RWPE2 (cell line): ENCODE measurements at regions not wholly inside any gene's neighbourhood (a gene's known extent, or its start where the extent isn't known, plus 50 kb on each side); places are given as distances from the start of the nearest gene placed in this dataset.
"Not testable (repeated sequence)": the region's sequence is repeated elsewhere in the genome, so short reads cannot be mapped to it uniquely, and the experiment has no call there.

Source experiments
- ATAC-seq: fragments of 200-7000 bp; cut with Tn5 transposase; 3 replicates; pipeline ENCODE4 v1.9.1; 2021; ENCODE audit warnings: low read depth
- DNase-seq: peaks from one replicate; pipeline ENCODE4 v3.0.0-alpha.2; 2020; ENCODE audit warnings: low spot score
- H3K27ac ChIP-seq: fragments of 450-650 bp; 2 replicates; pipeline ENCODE4 v1.5.1; 2017; ENCODE audit warnings: mild to moderate bottlenecking; ENCODE audit not compliant: poor library complexity, severe bottlenecking
- H3K27me3 ChIP-seq: fragments of 250-450 bp; sonication (Bioruptor Pico); 2 replicates; pipeline ENCODE4 v1.5.1; 2021; ENCODE audit warnings: mild to moderate bottlenecking, moderate library complexity; ENCODE audit not compliant: insufficient read depth, poor library complexity, severe bottlenecking
- H3K36me3 ChIP-seq: fragments of 250-450 bp; sonication (Bioruptor Pico); 2 replicates; pipeline ENCODE4 v1.5.1; 2020; ENCODE audit warnings: low read depth, mild to moderate bottlenecking, moderate library complexity
- H3K4me1 ChIP-seq: fragments of 250-450 bp; sonication (Bioruptor Pico); 2 replicates; pipeline ENCODE4 v1.5.1; 2021; ENCODE audit warnings: mild to moderate bottlenecking, moderate library complexity; ENCODE audit not compliant: insufficient read depth, poor library complexity, severe bottlenecking
- H3K4me3 ChIP-seq: fragments of 250-450 bp; sonication (Bioruptor Pico); 2 replicates; pipeline ENCODE4 v1.5.1; 2021; ENCODE audit warnings: mild to moderate bottlenecking, moderate library complexity; ENCODE audit not compliant: severe bottlenecking
- H3K9me3 ChIP-seq: fragments of 250-450 bp; sonication (Bioruptor Pico); 2 replicates; pipeline ENCODE4 v1.5.1; 2021; ENCODE audit warnings: mild to moderate bottlenecking, moderate library complexity; ENCODE audit not compliant: severe bottlenecking
- TF ChIP-seq, protein P1 (sequence below): fragments of 450-650 bp; IDR thresholded peaks from one replicate; pipeline ENCODE4 v1.5.1; 2017; ENCODE audit warnings: mild to moderate bottlenecking, moderate library complexity; ENCODE audit not compliant: poor library complexity, severe bottlenecking

GRCh38 chr7:49645296-49645695 lies 128.1 kb upstream of the VWC2 start:
- ATAC-seq: no peak
- no peaks in the 10 kb centered on the region for H3K9me3 ChIP-seq
- TF ChIP-seq, protein P1, sequence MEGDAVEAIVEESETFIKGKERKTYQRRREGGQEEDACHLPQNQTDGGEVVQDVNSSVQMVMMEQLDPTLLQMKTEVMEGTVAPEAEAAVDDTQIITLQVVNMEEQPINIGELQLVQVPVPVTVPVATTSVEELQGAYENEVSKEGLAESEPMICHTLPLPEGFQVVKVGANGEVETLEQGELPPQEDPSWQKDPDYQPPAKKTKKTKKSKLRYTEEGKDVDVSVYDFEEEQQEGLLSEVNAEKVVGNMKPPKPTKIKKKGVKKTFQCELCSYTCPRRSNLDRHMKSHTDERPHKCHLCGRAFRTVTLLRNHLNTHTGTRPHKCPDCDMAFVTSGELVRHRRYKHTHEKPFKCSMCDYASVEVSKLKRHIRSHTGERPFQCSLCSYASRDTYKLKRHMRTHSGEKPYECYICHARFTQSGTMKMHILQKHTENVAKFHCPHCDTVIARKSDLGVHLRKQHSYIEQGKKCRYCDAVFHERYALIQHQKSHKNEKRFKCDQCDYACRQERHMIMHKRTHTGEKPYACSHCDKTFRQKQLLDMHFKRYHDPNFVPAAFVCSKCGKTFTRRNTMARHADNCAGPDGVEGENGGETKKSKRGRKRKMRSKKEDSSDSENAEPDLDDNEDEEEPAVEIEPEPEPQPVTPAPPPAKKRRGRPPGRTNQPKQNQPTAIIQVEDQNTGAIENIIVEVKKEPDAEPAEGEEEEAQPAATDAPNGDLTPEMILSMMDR: no peak

GRCh38 chr7:49660170-49660783 lies 113.2 kb upstream of the VWC2 start:
- Histone ChIP-seq H3K9me3 (no peaks in the 10 kb centered on the region), H3K27ac (no peak overlapping the region), H3K4me3 (no peak overlapping the region), H3K36me3 (no peaks in the 10 kb centered on the region), H3K4me1 (no peaks in the 10 kb centered on the region), H3K27me3 (no peaks in the 10 kb centered on the region)
- TF ChIP-seq, protein P1: no peak
- DNase-seq: no peak
- ATAC-seq: no peak

More at GRCh38 chr7:49645296-49645695, 128.1 kb upstream of the VWC2 start:
- Histone ChIP-seq H3K27ac (no peak overlapping the region), H3K27me3 (no peaks in the 10 kb centered on the region), H3K36me3 (no peaks in the 10 kb centered on the region), H3K4me1 (no peaks in the 10 kb centered on the region), H3K4me3 (no peak overlapping the region)
- DNase-seq: no peak

DNA sequence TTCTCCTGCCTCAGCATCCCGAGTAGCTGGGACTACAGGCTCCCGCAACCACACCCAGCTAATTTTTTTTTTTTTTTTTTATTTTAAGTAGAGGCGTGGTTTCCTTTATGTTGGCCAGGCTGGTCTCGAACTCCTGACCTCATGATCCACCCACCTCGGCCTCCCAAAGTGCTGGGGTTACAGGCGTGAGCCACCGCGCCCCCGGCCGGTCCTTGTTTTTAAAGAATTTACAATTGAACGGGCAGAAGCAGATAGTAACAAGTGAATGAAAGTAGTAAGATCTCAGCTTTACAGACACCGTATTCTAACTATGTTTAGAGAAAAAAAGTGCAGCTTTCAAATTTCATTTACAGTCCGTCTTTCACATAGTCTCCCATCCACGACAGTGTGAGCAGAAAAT lies 112.5 kb upstream of the VWC2 start:
- H3K4me3 ChIP-seq: no peak overlapping the region
- H3K9me3 ChIP-seq: no peaks in the 10 kb centered on the region
- DNase-seq: no peak
- no peak overlapping the region for H3K27ac ChIP-seq
- TF ChIP-seq, protein P1: no peak
- no peaks in the 10 kb centered on the region for H3K4me1 ChIP-seq
- ATAC-seq: no peak
- no peaks in the 10 kb centered on the region for H3K36me3 ChIP-seq
- H3K27me3 ChIP-seq: no peaks in the 10 kb centered on the region

DNA sequence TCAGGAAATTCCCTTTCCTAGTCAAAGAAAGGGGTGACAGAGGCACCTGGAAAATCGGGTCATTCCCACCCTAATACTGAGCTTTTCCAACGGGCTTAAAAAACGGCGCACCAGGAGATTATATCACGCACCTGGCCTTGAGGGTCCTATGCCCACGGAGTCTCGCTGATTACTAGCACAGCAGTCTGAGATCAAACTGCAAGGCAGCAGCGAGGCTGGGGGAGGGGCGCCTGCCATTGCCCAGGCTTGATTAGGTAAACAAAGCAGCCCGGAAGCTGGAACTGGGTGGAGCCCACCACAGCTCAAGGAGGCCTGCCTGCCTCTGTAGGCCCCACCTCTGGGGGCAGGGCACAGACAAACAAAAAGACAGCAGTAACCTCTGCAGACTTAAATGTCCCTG lies 107.5 kb upstream of the VWC2 start:
- H3K27me3 ChIP-seq, H3K4me1 ChIP-seq, H3K27ac ChIP-seq, ATAC-seq, H3K4me3 ChIP-seq, H3K36me3 ChIP-seq, DNase-seq, H3K9me3 ChIP-seq: not testable (repeated sequence)

- Histone ChIP-seq H3K4me3 (no peak overlapping the region), H3K27ac (no peak overlapping the region), H3K4me1 (no peaks in the 10 kb centered on the region), H3K9me3 (no peaks in the 10 kb centered on the region), H3K36me3 (no peaks in the 10 kb centered on the region), H3K27me3 (no peaks in the 10 kb centered on the region)
- no peak for DNase-seq
- ATAC-seq: no peak
- TF ChIP-seq, protein P1: no peak
Observed at GRCh38 chr7:49666764-49667163, 106.7 kb upstream of the VWC2 start.
